Frontal cortex (tissue), 3 donors: ENCODE measurements at regions not wholly inside any gene's neighbourhood (a gene's known extent, or its start where the extent isn't known, plus 50 kb on each side); places are given as distances from the start of the nearest gene placed in this dataset.

ENCODE experiments used
- DNase-seq, 2 donors: peaks; one replicate each; pipeline ENCODE4 v3.0.0; 2012; ENCODE audit warnings: low spot score in 2 of 2
- FAIRE-seq: peaks from 2 replicates; lab custom pipeline; 2012; peaks lifted over from hg19 to GRCh38; lab: Jason Lieb, UNC
- donor health status: control.
- donor health status: control.
- donor health status: control.

- no peak for DNase-seq
- FAIRE-seq: no peak
Measured at GRCh38 chr10:128220021-128220420, 93.8 kb upstream of the MKI67 start.

- DNase-seq (no peak), FAIRE-seq (no peak)
Measured at GRCh38 chr10:128221117-128221516, 94.9 kb upstream of the MKI67 start.

- DNase-seq (no peak), FAIRE-seq (no peak)
Measured at GRCh38 chr10:128221807-128222206, 95.6 kb upstream of the MKI67 start.

- no peak for DNase-seq
- no peak for FAIRE-seq
Measured at GRCh38 chr10:128222332-128222849, 96.2 kb upstream of the MKI67 start.

GRCh38 chr10:128230401-128230800 is 104.2 kb upstream of the MKI67 start:
- DNase-seq (no peak), FAIRE-seq (no peak)

- no peak for FAIRE-seq
Measured at GRCh38 chr10:128233422-128233821, 107.2 kb upstream of the MKI67 start.

GRCh38 chr10:128237710-128238109 is 111.5 kb upstream of the MKI67 start:
- DNase-seq (no peak), FAIRE-seq (no peak)

More at GRCh38 chr10:128233422-128233821, 107.2 kb upstream of the MKI67 start:
- DNase-seq: no peak

GRCh38 chr10:128241023-128241422 is 114.8 kb upstream of the MKI67 start:
- FAIRE-seq: no peak
- DNase-seq: no peak

- FAIRE-seq (no peak), DNase-seq (no peak)
Measured at GRCh38 chr10:128242641-128243040, 116.4 kb upstream of the MKI67 start.

GRCh38 chr10:128245026-128245425 is 118.8 kb upstream of the MKI67 start:
- FAIRE-seq (no peak), DNase-seq (no peak)

GRCh38 chr10:128247576-128247975 is 121.4 kb upstream of the MKI67 start:
- no peak for FAIRE-seq
- no peak for DNase-seq

- FAIRE-seq (no peak), DNase-seq (no peak)
Measured at GRCh38 chr10:128254476-128254875, 128.3 kb upstream of the MKI67 start.

GRCh38 chr10:128257428-128257827 is 131.2 kb upstream of the MKI67 start:
- FAIRE-seq (no peak), DNase-seq (no peak)

GRCh38 chr10:128258421-128258976 is 132.3 kb upstream of the MKI67 start:
- no peak for DNase-seq
- FAIRE-seq: no peak

- FAIRE-seq (no peak), DNase-seq (peak in 1 of 2 donors; percentile 42)
Measured at GRCh38 chr10:128263891-128264688, 137.9 kb upstream of the MKI67 start.

GRCh38 chr10:128265596-128265995 is 139.4 kb upstream of the MKI67 start:
- FAIRE-seq (no peak), DNase-seq (no peak)

- FAIRE-seq (no peak), DNase-seq (no peak)
Measured at GRCh38 chr10:128267581-128267980, 141.4 kb upstream of the MKI67 start.

GRCh38 chr10:128268015-128268722 is 141.9 kb upstream of the MKI67 start:
- FAIRE-seq: no peak

GRCh38 chr10:128274938-128275337 is 148.7 kb upstream of the MKI67 start:
- DNase-seq (no peak), FAIRE-seq (no peak)

More at GRCh38 chr10:128268015-128268722, 141.9 kb upstream of the MKI67 start:
- peak in 1 of 2 donors; percentile 50 for DNase-seq

- no peak for FAIRE-seq
Measured at GRCh38 chr10:128275388-128276177, 149.4 kb upstream of the MKI67 start.

More at GRCh38 chr10:128275388-128276177, 149.4 kb upstream of the MKI67 start:
- DNase-seq: no peak
